Pancreas (tissue), 10 donors: ENCODE measurements at regions not wholly inside any gene's neighbourhood (a gene's known extent, or its start where the extent isn't known, plus 50 kb on each side); places are given as distances from the start of the nearest gene placed in this dataset.

Experiments used
- ATAC-seq, 4 donors: fragments of 200-7000 bp; cut with Tn5 transposase; one replicate each; pipeline versions ENCODE4 v1.8.0 to v1.9.1; 2020; ENCODE audit warnings: mild to moderate bottlenecking in 4 of 4, moderate library complexity in 4 of 4
- DNase-seq, 6 donors: peaks; one replicate each; pipeline ENCODE4 v3.0.0-alpha.2; 2020
- FAIRE-seq: peaks from 2 replicates; lab custom pipeline; 2012; peaks lifted over from hg19 to GRCh38; lab: Jason Lieb, UNC
- H3K27ac ChIP-seq, 4 donors: fragments of 200-600 bp; sonication (generic); 1 replicate in 3 of 4; 2 replicates in 1 of 4; pipeline versions ENCODE4 v1.5.0 to v1.8.0; 2020
- H3K27me3 ChIP-seq, 4 donors: fragments of 200-600 bp; one replicate each; pipeline ENCODE4 v1.8.0; 2021
- H3K36me3 ChIP-seq, 3 donors: fragments of 200-600 bp; sonication (generic) in 1 of 3; one replicate each; pipeline versions ENCODE4 v1.5.0 to v1.8.0; 2020 to 2021
- H3K4me1 ChIP-seq, 3 donors: fragments of 200-600 bp; one replicate each; pipeline ENCODE4 v1.8.0; 2021
- H3K4me3 ChIP-seq, 4 donors: fragments of 200-600 bp; sonication (generic) in 2 of 4; one replicate each; pipeline versions ENCODE4 v1.5.0 to v1.8.0; 2020 to 2021
- H3K9me3 ChIP-seq, 4 donors: fragments of 200-600 bp; one replicate each; pipeline ENCODE4 v1.8.0; 2021
- WGBS, 2 donors: extraction: QIAGEN DNeasy Blood & Tissue Kit; methylation state at CpG; one replicate each; pipeline ENCODE4 v1.1.7; 2013; 5-methylcytosine and 5-hydroxymethylcytosine counted together
- intact Hi-C, 3 donors: fragments of 100-400 bp; cut with DNase I; formaldehyde crosslinking; loops; one replicate each; pipeline versions ENCODE4 v1.11.1 to v1.14.2; 2022
- TF ChIP-seq, protein P1 (sequence below), 4 donors: fragments of 200-600 bp; sonication (generic) in 3 of 4; IDR thresholded peaks; one replicate each; pipeline versions ENCODE4 v1.5.0 to v1.8.0; 2021; ENCODE audit warnings: antibody characterized with exemption in 4 of 4
- donor health status: healthy with polysubstance abuse.
- donor health status: DM: no; HTN: no; CAD: no; lungs with moderate emphysema.
- donor health status: DM: no; HTN: no; CAD: no.
- donor health status: control.
- donor health status: control.
- donor health status: Bipolar disorder and iron deficiency.
- donor health status: DM: yes; HTN: yes; CAD: no.
- donor health status: DM: no; HTN: no; CAD: no.
- donor health status: DM: no; HTN: no; CAD: no.
- donor health status: DM: yes; HTN: yes; CAD: no.

DNA sequence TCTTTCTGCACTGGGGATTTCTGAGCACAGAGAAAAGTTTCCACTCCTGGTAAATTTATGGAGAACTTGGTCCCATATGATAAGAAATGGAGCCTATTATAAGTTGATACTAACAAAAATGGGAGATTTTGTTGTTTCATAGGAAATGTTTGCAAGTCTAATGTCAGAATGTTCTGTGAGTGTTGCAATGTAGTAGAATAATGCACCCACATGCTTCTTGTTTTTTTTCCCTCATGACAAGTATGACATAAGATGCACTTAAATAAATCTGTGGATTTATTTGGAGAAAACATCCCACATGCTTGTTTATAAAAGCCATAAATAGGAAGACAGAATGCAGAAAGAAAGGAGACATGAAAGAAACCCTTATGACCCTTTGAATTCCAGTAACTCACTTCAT is 50.8 kb upstream of the KCNJ6 start:
- intact Hi-C loops, result no loop called here
- ATAC-seq (no peak), FAIRE-seq (no peak), DNase-seq (no peak)
- Histone ChIP-seq H3K27ac (no peak overlapping the region), H3K4me1 (no peaks in the 10 kb centered on the region), H3K9me3 (no peaks in the 10 kb centered on the region), H3K27me3 (no peaks in the 10 kb centered on the region), H3K36me3 (no peaks in the 10 kb centered on the region), H3K4me3 (no peak overlapping the region)
- TF ChIP-seq, protein P1, sequence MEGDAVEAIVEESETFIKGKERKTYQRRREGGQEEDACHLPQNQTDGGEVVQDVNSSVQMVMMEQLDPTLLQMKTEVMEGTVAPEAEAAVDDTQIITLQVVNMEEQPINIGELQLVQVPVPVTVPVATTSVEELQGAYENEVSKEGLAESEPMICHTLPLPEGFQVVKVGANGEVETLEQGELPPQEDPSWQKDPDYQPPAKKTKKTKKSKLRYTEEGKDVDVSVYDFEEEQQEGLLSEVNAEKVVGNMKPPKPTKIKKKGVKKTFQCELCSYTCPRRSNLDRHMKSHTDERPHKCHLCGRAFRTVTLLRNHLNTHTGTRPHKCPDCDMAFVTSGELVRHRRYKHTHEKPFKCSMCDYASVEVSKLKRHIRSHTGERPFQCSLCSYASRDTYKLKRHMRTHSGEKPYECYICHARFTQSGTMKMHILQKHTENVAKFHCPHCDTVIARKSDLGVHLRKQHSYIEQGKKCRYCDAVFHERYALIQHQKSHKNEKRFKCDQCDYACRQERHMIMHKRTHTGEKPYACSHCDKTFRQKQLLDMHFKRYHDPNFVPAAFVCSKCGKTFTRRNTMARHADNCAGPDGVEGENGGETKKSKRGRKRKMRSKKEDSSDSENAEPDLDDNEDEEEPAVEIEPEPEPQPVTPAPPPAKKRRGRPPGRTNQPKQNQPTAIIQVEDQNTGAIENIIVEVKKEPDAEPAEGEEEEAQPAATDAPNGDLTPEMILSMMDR (IDR thresholded peaks at IDR 0.05), result no peak

DNA sequence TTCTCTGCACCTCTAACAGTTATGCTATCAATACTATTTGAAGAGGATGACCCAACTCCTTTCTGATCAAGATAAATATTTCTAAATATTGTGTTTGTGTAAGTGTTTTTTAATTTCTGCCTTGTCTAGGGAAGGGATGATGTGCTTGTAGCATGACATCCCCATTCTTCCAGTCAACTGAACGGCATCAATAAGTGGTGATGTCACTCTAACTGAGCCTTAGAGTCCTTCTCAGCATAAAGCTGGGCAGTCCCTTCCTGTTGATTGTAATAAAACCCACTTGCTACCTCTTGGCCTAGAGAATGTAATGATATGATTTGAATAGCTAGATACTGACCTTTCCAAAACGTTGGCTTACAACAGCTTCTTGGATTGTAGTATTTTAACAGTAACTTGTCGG is 52.5 kb upstream of the KCNJ6 start:
- Histone ChIP-seq H3K27me3 (no peaks in the 10 kb centered on the region), H3K9me3 (no peaks in the 10 kb centered on the region), H3K4me3 (no peak overlapping the region), H3K4me1 (no peaks in the 10 kb centered on the region), H3K36me3 (no peaks in the 10 kb centered on the region), H3K27ac (no peak overlapping the region)
- no peak for ATAC-seq
- FAIRE-seq, result no peak
- intact Hi-C loops, result no loop called here
- 67 to 73% methylated on average over 3 of the region's 3 CpGs for WGBS, 2 donors
- DNase-seq, result no peak
- TF ChIP-seq, protein P1 (IDR thresholded peaks at IDR 0.05), result no peak

DNA sequence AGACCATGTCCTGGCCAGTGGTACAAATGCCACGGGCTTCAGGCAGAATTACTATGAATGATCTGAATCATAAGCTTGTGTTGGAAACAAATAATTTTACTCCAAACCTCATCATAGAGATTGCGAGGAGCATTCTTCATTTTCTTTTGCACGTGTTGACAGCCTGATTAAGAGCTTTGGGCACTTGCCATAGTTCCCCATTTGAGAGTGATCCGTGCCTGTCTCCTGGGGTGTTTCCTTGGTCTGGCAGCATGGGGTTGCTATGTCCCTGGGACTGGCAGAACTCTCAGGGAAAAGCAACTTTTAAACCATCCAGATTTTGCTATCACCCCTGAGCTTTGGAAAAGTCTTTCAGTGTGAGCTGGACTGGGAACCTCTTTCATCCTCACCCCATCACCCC is 54.3 kb upstream of the KCNJ6 start:
- TF ChIP-seq, protein P1 (IDR thresholded peaks at IDR 0.05), result no peak
- no peak for DNase-seq
- ATAC-seq, result no peak
- Histone ChIP-seq H3K27ac (no peak overlapping the region), H3K9me3 (no peaks in the 10 kb centered on the region), H3K36me3 (no peaks in the 10 kb centered on the region), H3K4me3 (no peak overlapping the region), H3K4me1 (no peaks in the 10 kb centered on the region), H3K27me3 (no peaks in the 10 kb centered on the region)
- intact Hi-C loops, result no loop called here
- 37% methylated on average over 4 of the region's 4 CpGs for WGBS, 2 donors
- FAIRE-seq, result no peak

DNA sequence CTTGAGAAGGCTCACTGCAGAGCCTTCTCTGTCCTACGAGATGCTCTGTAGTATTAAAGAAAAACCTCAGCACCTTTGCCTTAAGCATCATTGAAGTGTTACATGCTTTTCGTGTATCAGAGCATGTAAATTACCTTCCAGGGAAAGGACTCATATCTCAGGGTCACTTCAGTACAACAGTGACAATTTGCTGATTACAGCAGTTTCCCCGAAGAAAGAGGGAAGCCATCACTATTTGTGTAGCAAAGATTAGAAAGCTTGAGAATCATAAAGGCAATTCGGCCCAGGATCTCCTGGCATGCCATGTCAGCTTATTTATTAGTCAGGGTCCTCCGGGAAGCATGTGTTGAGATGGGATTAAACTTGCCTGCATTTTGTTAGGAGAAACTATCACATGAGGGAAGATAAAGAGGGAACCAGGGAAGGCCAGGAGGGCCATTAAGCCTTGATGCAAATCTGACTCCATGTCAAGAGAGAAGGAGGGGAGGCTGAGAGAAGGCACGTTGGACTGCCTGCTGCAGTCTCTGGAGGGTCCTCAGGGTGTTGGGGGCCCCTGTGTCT is 55.2 kb upstream of the KCNJ6 start:
- FAIRE-seq, result no peak
- WGBS, 2 donors, result 29 to 38% methylated on average over 6 of the region's 6 CpGs
- H3K4me1 ChIP-seq, result no peaks in the 10 kb centered on the region
- H3K27ac ChIP-seq, result no peak overlapping the region
- H3K27me3 ChIP-seq, result no peaks in the 10 kb centered on the region
- H3K9me3 ChIP-seq, result no peaks in the 10 kb centered on the region
- H3K36me3 ChIP-seq, result no peaks in the 10 kb centered on the region
- DNase-seq, result no peak
- TF ChIP-seq, protein P1 (IDR thresholded peaks at IDR 0.05), result no peak
- no peak for ATAC-seq
- intact Hi-C loops, result no loop called here
- no peak overlapping the region for H3K4me3 ChIP-seq

DNA sequence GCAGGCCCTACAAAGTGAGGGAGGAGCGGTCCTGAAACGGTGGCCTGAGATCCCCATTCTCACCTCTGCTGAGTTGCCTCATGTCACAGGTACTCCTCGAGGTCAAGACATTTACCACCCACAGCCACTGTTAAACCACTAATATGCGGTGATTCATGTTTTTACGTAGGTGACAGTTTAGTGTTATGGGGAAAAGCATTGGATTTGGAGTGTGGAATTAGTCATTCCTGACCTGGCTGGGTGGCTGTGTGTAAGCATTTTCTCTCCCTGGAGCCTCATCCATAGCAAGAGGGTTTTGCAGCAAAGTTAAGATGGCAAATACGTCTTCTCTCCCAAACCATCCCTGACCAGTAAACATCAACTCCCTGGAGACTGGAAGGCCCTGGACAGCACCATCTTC is 57.8 kb upstream of the KCNJ6 start:
- no peak for FAIRE-seq
- Histone ChIP-seq H3K4me1 (no peaks in the 10 kb centered on the region), H3K4me3 (no peak overlapping the region), H3K27me3 (no peaks in the 10 kb centered on the region), H3K27ac (no peak overlapping the region), H3K36me3 (no peaks in the 10 kb centered on the region), H3K9me3 (no peaks in the 10 kb centered on the region)
- DNase-seq, result no peak
- ATAC-seq, result no peak
- 78 to 81% methylated on average over 6 of the region's 6 CpGs for WGBS, 2 donors
- intact Hi-C loops, result no loop called here
- TF ChIP-seq, protein P1 (IDR thresholded peaks at IDR 0.05), result no peak
